HG02981 (cell line): ENCODE measurements at regions not wholly inside any gene's neighbourhood (a gene's known extent, or its start where the extent isn't known, plus 50 kb on each side); places are given as distances from the start of the nearest gene placed in this dataset.
"Not testable (repeated sequence)": the region's sequence is repeated elsewhere in the genome, so short reads cannot be mapped to it uniquely, and the experiment has no call there.

Source experiments
- ATAC-seq: cut with Tn5 transposase; IDR thresholded peaks from one replicate; pipeline ENCODE4 v1.9.1; 2021; ENCODE audit warnings: mild to moderate bottlenecking, moderate library complexity; ENCODE audit not compliant: unreplicated experiment

DNA sequence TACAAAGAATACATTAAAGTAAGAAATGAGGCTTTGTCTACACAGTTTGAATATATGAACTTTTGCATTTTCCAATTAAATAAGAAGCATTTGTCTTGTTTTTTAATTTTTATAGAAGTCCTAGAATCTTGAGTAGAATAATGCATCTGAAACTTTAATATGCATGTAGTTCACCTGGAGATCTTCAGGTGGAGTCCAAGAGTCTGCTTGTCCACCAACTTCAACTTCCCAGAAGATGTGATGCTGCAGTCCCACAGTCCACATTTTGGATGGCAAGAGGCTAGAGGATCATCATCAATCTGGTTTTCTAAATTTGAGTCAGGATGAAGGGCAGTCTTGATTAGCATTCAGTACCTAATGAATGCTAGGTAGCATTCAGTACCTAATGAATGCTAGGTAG, 357.6 kb upstream of the SOX2 start:
- ATAC-seq, result no peak

DNA sequence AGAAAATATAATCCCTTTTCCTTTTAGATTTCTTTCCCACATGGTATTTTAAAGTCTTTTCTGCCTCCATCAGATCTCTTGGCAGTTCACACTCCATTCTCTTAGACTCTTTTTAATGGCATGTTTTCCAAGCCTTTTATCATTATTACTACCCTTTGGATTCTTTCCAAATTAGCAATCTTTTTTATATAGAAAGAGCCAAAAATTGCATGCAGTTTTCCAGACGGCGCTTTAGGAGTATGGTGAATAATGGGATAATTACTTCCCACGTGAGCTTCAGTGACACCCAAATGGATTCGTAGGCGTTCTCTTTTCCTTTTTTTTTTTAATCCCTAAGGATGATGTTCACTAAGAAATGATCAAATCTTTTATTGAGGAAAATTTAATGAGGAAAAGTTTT, 354.8 kb upstream of the DNAJC19 start:
- ATAC-seq, result no peak

DNA sequence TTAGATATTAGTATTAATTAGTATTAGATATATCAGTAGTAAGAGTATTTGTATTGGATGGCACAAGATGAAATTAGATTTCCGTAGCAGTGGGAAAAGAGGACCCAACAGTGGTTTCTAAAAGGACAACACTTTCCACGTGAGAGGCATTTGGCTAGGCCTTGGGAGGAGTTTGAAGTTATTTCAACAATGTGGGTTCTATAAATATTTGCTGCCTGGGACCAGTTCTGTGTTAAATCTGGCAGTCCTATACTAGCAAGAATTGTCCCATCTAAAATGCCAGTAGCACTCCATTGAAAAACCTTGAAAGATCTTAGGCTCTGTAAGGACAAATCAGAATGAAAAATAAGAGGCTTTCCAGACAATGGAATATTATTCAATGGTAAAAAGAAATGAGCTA, 347.1 kb upstream of the DNAJC19 start:
- no peak for ATAC-seq

GRCh38 chr3:181333394-181333793, 343.9 kb upstream of the DNAJC19 start:
- no peak for ATAC-seq

DNA sequence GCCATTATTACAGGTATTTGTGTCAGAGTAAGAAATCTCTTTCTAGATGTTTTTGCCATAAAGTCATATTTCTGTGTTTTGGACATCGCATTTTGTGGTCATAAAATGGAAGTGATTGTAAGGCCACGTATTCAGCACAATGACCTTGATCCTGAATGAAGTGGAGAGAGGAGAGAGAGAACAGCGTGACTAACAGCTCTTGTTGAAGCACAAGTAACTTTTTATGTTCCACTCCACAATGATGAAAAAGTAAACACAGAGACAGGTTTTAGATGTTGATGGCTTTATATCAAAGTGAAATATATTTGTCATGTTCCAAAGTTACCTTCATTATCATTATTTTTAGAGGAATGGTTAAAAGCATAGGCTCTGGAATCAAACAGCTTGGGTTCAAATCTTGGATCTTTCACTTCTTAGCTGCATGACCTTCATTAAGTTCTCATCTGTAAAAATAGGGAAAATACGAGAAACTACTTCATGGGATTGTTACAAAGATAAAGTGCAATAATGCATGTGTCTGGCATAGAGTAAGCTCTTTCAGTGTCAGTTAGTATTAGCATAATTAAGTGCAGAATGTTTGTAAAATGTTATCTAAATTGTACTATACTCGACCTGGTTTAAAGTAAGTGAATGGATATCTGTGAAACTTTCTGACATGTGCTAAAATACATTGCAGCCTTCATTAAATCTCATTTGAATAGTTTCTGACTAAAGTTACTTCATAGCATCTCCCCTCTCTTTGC, 341.5 kb upstream of the DNAJC19 start:
- no peak for ATAC-seq

DNA sequence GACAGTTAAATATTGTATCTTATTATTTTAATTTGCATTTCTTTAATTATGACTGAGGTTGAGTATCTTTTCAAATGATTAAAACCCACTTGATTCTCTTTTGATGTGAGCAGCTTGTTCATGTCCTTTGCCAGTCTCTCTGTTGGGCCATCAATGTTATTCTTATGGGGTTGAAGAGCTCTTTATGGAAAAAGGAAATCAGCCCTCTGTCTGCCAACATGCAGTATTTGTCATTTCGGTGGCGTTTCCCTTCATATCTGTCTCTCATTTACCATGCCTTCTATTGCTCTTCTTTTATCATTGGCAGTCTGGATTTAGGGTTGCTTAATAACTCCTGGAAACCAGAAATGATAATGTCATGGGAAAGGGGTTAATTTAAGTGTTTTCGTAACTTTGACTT, 340.7 kb upstream of the DNAJC19 start:
- ATAC-seq, result no peak

- ATAC-seq, result no peak
These were observed 339.5 kb upstream of the DNAJC19 start for GRCh38 chr3:181329024-181329423.

- ATAC-seq, result no peak
These were observed 338.8 kb upstream of the DNAJC19 start for GRCh38 chr3:181328346-181328745.

- ATAC-seq, result no peak
These were observed 337.8 kb upstream of the DNAJC19 start for GRCh38 chr3:181327349-181327748.

DNA sequence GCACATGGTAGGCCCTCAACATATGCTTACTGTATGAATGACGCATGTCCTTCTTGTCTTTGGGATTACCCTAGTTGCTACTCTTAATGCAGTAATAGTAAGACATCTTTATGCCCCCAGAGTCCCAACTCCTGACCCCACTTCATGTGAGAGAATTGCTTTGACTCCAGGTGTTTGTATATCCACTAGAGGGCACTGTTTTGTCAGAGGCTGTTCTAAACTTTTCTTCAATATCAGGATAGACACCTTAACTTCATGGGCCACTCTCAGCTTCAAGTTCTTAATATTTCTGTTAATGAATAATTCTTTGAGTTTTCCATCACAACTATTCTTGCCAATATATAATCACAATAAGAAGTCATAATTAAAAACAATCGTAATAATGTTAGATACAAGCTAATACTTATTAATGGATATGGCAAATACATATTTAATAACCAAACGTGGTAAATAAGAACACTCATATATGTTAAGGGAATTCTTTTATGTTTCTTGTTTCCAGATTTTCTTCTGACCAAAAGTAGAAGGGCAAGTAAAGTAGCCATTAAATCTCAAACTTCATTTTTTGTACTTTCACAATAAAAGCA, 337.2 kb upstream of the DNAJC19 start:
- peak; percentile 67 for ATAC-seq

DNA sequence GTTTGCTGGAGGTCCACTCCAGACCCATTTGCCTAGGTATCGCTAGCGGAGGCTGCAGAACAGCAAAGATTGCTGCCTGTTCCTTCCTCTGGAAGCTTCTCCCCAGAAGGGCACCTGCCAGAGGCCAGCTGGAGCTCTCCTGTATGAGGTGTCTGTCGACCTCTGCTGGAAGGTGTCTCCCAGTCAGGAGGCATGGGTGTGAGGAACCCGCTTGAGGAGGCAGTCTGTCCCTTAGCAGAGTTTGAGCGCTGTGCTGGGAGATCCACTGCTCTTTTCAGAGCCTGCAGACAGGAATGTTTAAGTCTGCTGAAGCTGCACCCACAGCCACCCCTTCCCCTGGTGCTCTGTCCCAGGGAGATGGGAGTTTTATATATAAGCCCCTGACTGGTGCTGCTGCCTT, 335.0 kb upstream of the DNAJC19 start:
- ATAC-seq, result not testable (repeated sequence)

GRCh38 chr3:181318321-181318720, 328.8 kb upstream of the DNAJC19 start:
- no peak for ATAC-seq

DNA sequence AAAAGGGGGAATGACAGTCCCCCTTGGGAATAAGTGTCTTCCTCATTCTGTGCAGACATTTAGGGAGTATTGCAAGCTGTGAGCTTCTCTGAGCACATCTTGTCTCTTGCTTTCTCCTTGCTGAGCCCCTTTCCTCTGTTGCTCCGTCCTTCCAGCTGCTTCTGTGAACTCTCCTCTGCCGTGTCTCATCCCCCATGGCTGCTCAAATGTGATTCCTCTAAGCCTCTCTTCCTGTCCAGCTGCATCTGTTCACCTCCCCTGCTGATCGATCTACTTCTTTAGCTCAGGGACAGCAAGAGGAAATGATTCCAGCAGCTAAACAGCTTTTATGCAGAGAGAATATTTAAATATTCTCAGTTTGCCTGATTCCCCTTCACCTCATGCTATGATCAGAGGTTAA, 328.0 kb upstream of the DNAJC19 start:
- ATAC-seq, result no peak

DNA sequence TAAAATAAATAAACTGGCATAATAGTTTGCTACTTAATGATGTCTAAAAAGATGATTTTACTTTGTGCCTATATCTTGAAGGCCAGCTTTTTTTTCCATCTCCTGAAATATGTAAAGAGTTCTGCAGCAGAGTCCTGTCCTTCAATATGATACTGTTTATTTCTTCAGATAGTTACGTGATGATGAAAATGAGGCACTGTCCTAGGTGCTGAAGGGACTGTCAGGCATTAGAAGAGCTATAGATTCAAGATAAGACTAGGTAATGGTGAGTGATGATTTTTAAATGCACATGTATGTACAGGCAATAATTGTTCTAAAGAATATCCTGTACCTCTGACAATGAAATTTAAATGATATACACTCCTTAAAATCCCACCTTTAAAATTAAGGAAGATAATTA, 326.9 kb upstream of the DNAJC19 start:
- ATAC-seq, result no peak

- ATAC-seq, result no peak
These were observed 323.8 kb upstream of the DNAJC19 start for GRCh38 chr3:181313335-181313734.

- no peak for ATAC-seq
These were observed 321.6 kb upstream of the DNAJC19 start for GRCh38 chr3:181311186-181311585.

GRCh38 chr3:181302960-181303359, 313.4 kb upstream of the DNAJC19 start:
- no peak for ATAC-seq

DNA sequence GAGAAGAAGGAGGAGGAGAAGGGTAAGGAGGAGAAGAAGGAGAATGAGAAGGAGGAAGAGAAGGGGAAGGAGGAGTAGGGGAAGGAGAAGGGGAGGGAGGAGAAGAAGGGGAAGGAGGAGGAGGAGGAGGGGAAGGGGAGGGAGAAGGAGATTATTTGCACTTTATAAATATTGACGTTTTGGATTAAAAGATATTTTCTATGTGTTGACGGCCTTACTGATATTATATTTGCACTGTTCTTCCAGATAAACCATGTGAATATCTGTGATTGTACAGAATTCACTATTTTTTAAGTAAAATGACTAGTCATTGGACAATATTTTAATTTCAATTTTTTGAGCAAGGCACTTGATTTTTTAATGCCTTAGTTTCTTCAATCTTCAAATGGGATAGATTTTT, 310.5 kb upstream of the DNAJC19 start:
- ATAC-seq, result no peak

GRCh38 chr3:181298421-181298820, 308.9 kb upstream of the DNAJC19 start:
- no peak for ATAC-seq

DNA sequence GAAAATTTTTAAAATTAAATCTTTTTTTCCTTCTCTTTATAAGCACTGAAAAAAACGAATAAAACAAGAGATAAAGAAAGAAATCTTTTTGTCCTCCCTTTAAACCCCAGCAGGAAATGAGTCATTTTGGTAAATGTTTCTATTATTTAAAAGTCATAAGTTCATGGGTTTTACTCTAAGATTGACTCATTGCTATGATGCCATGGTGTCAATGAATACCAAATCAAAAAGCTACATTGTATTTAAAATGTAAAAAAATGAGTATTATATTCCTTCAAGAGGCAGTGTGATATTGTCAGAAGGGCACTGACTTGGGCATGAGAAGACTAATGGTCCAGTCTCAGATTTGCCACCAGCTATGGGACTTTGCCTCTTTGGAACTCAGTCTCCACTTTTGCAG, 303.4 kb upstream of the DNAJC19 start:
- ATAC-seq, result peak; percentile 99

GRCh38 chr3:181290941-181291340, 301.4 kb upstream of the DNAJC19 start:
- ATAC-seq, result no peak

- no peak for ATAC-seq
These were observed 299.8 kb upstream of the DNAJC19 start for GRCh38 chr3:181289306-181289705.

- no peak for ATAC-seq
These were observed 298.6 kb upstream of the DNAJC19 start for GRCh38 chr3:181288145-181288544.
